IMR-90 (cell line): ENCODE measurements at regions not wholly inside any gene's neighbourhood (a gene's known extent, or its start where the extent isn't known, plus 50 kb on each side); places are given as distances from the start of the nearest gene placed in this dataset.

Experiments used
- ATAC-seq: fragments of 200-7000 bp; cut with Tn5 transposase; 2 replicates; pipeline ENCODE4 v1.9.1; 2020; ENCODE audit warnings: low read depth, mild to moderate bottlenecking, moderate library complexity
- BruUV-seq: library from RNA; stranded (reverse); fragments of 400-500 nt; replicated peaks from 2 replicates; lab custom pipeline; 2021; lab: Mats Ljungman, UMichigan
- CTCF ChIA-PET: fragments of 300-600 bp; formaldehyde crosslinking; extraction: SDS; loops from one replicate; lab custom pipeline; 2021; ENCODE audit warnings: antibody characterized with exemption; lab: Yijun Ruan, JAX
- POLR2A ChIA-PET: fragments of 300-600 bp; sonication (Branson Sonifier 250); formaldehyde crosslinking; loops from one replicate; lab custom pipeline; 2022; ENCODE audit warnings: antibody characterized with exemption; ENCODE audit not compliant: unreplicated experiment; lab: Charles Lee
- DNase-seq: peaks from one replicate; pipeline ENCODE4 v3.0.0; 2013
- H2AFZ ChIP-seq: replicated peaks from 2 replicates; pipeline ENCODE3; 2013; ENCODE audit warnings: low read length, mild to moderate bottlenecking; ENCODE audit not compliant: poor library complexity
- H2AK5ac ChIP-seq: 2 replicates; pipeline ENCODE4 v1.6.1; 2013; ENCODE audit warnings: low read depth, low read length, inconsistent platforms
- H2AK9ac ChIP-seq: replicated peaks from 2 replicates; pipeline ENCODE3; 2013; ENCODE audit warnings: mild to moderate bottlenecking, low read depth, low read length, moderate library complexity; ENCODE audit not compliant: poor library complexity
- H2BK120ac ChIP-seq: 2 replicates; pipeline ENCODE4 v1.6.1; 2013; ENCODE audit warnings: low read depth, low read length, inconsistent platforms
- H2BK15ac ChIP-seq: 3 replicates; pipeline ENCODE4 v1.6.1; 2013; ENCODE audit warnings: low read depth, low read length, inconsistent platforms
- H2BK20ac ChIP-seq: 2 replicates; pipeline ENCODE4 v1.6.1; 2013; ENCODE audit warnings: low read depth, mild to moderate bottlenecking, inconsistent platforms, low read length, moderate library complexity
- H2BK5ac ChIP-seq: 2 replicates; pipeline ENCODE4 v1.6.1; 2013; ENCODE audit warnings: mild to moderate bottlenecking, low read depth, low read length, inconsistent platforms; ENCODE audit not compliant: poor library complexity, severe bottlenecking
- H3K14ac ChIP-seq: replicated peaks from 2 replicates; pipeline ENCODE4 v1.6.1; 2013; ENCODE audit warnings: low read depth, low read length, inconsistent platforms
- H3K18ac ChIP-seq: 2 replicates; pipeline ENCODE4 v1.6.1; 2013; ENCODE audit warnings: low read depth, low read length, control low read depth
- H3K23ac ChIP-seq: 2 replicates; pipeline ENCODE4 v1.6.1; 2013; ENCODE audit warnings: low read depth, low read length, inconsistent platforms
- H3K27ac ChIP-seq: 2 replicates; pipeline ENCODE4 v1.5.1; 2013; ENCODE audit warnings: mild to moderate bottlenecking, control low read depth, low read length; ENCODE audit not compliant: insufficient read depth
- H3K27me3 ChIP-seq: 2 replicates; pipeline ENCODE4 v1.6.1; 2013; ENCODE audit warnings: low read length; ENCODE audit not compliant: control insufficient read depth, insufficient read depth
- H3K36me3 ChIP-seq: 2 replicates; pipeline ENCODE4 v1.6.1; 2013; ENCODE audit warnings: low read length, mixed read lengths; ENCODE audit not compliant: control insufficient read depth, insufficient read depth
- H3K4ac ChIP-seq: 2 replicates; pipeline ENCODE4 v1.6.1; 2013; ENCODE audit warnings: low read depth, low read length, inconsistent platforms
- H3K4me1 ChIP-seq: 2 replicates; pipeline ENCODE4 v1.6.1; 2013; ENCODE audit warnings: low read length, mixed read lengths; ENCODE audit not compliant: control insufficient read depth, insufficient read depth
- H3K4me2 ChIP-seq: 2 replicates; pipeline ENCODE4 v1.6.1; 2013; ENCODE audit warnings: low read depth, mild to moderate bottlenecking, control low read depth, low read length, moderate library complexity
- H3K4me3 ChIP-seq: 2 replicates; pipeline ENCODE4 v1.5.1; 2013; ENCODE audit warnings: low read depth, mild to moderate bottlenecking, control low read depth, low read length, moderate library complexity; ENCODE audit not compliant: insufficient read depth
- H3K56ac ChIP-seq: 2 replicates; pipeline ENCODE4 v1.6.1; 2013; ENCODE audit warnings: low read length, inconsistent platforms; ENCODE audit not compliant: insufficient read depth; ENCODE audit errors: extremely low read depth
- H3K79me1 ChIP-seq, 2 experiments: 2 replicates each; pipeline ENCODE4 v1.6.1; 2013; ENCODE audit warnings: low read length in 2 of 2, inconsistent platforms in 1 of 2, low read depth in 1 of 2
- H3K9ac ChIP-seq: 2 replicates; pipeline ENCODE4 v1.6.1; 2013; ENCODE audit warnings: low read depth, low read length, control low read depth
- H3K9me1 ChIP-seq: 2 replicates; pipeline ENCODE4 v1.6.1; 2013; ENCODE audit warnings: low read length, inconsistent platforms; ENCODE audit not compliant: insufficient read depth
- H3K9me3 ChIP-seq: 2 replicates; pipeline ENCODE4 v1.6.1; 2013; ENCODE audit warnings: low read length; ENCODE audit not compliant: control insufficient read depth, insufficient read depth
- H4K20me1 ChIP-seq: 2 replicates; pipeline ENCODE4 v1.6.1; 2013; ENCODE audit warnings: low read length, inconsistent platforms; ENCODE audit not compliant: insufficient read depth
- H4K5ac ChIP-seq: 2 replicates; pipeline ENCODE4 v1.6.1; 2013; ENCODE audit warnings: mild to moderate bottlenecking, low read depth, low read length, control low read depth
- H4K8ac ChIP-seq, 2 experiments: 2 replicates each; pipeline ENCODE4 v1.6.1; 2013; ENCODE audit warnings: low read depth in 2 of 2, low read length in 2 of 2, control low read depth in 1 of 2, inconsistent platforms in 1 of 2
- H4K91ac ChIP-seq: 2 replicates; pipeline ENCODE4 v1.6.1; 2013; ENCODE audit warnings: low read depth, low read length, inconsistent platforms; ENCODE audit not compliant: insufficient read depth
- BHLHE40 ChIP-seq: fragments of 150-350 bp; IDR thresholded peaks from 2 replicates; pipeline ENCODE4 v1.6.1; 2016; ENCODE audit warnings: mild to moderate bottlenecking, low read depth, low read length
- CEBPB ChIP-seq: IDR thresholded peaks from 2 replicates; pipeline ENCODE4 v1.6.1; 2012; ENCODE audit warnings: low read depth, low read length, improper control_type of control experiment
- CHD1 ChIP-seq: IDR thresholded peaks from 2 replicates; pipeline ENCODE4 v1.6.1; 2012; ENCODE audit warnings: low read depth, low read length, improper control_type of control experiment
- FOS ChIP-seq: fragments of 150-350 bp; IDR thresholded peaks from 2 replicates; pipeline ENCODE4 v1.6.1; 2016; ENCODE audit warnings: low read depth, low read length
- MAFK ChIP-seq: IDR thresholded peaks from 2 replicates; pipeline ENCODE4 v1.6.1; 2012; ENCODE audit warnings: low read depth, low read length, improper control_type of control experiment
- MAZ ChIP-seq: IDR thresholded peaks from 2 replicates; pipeline ENCODE4 v1.6.1; 2012; ENCODE audit warnings: low read depth, mild to moderate bottlenecking, low read length, improper control_type of control experiment, moderate library complexity, borderline replicate concordance
- MXI1 ChIP-seq: IDR thresholded peaks from 2 replicates; pipeline ENCODE4 v1.6.1; 2012; ENCODE audit warnings: low read depth, mild to moderate bottlenecking, low read length, moderate library complexity, borderline replicate concordance
- NFE2L2 ChIP-seq: fragments of 150-350 bp; IDR thresholded peaks from 2 replicates; pipeline ENCODE4 v1.6.1; 2016; ENCODE audit warnings: low read depth, mild to moderate bottlenecking, low read length
- POLR2A ChIP-seq: IDR thresholded peaks from 2 replicates; pipeline ENCODE4 v1.6.1; 2012; ENCODE audit warnings: mild to moderate bottlenecking, low read depth, low read length
- RAD21 ChIP-seq: IDR thresholded peaks from 2 replicates; pipeline ENCODE4 v1.6.1; 2012; ENCODE audit warnings: low read length, improper control_type of control experiment
- RCOR1 ChIP-seq: IDR thresholded peaks from 2 replicates; pipeline ENCODE4 v1.6.1; 2012; ENCODE audit warnings: mild to moderate bottlenecking, low read length, improper control_type of control experiment; ENCODE audit not compliant: insufficient replicate concordance
- RFX5 ChIP-seq: IDR thresholded peaks from 2 replicates; pipeline ENCODE4 v1.8.0; 2012; ENCODE audit warnings: low read depth, mild to moderate bottlenecking, low read length, moderate library complexity
- SMC3 ChIP-seq: fragments of 150-350 bp; IDR thresholded peaks from 2 replicates; pipeline ENCODE4 v1.6.1; 2016; ENCODE audit warnings: low read depth, mild to moderate bottlenecking, antibody characterized with exemption, low read length, moderate library complexity
- WGBS, 2 experiments: methylation state at CpG; one replicate each; pipeline versions ENCODE4 v1.1.5 to v1.1.7; 2013; ENCODE audit warnings: missing lambda C conversion rate in 2 of 2; ENCODE audit not compliant: insufficient read length in 1 of 2; ENCODE audit errors: extremely low coverage in 2 of 2; 5-methylcytosine and 5-hydroxymethylcytosine counted together
- dilution Hi-C: fragments of 300-500 bp; cut with HindIII; formaldehyde crosslinking; loops from one replicate; pipeline ENCODE4 v1.14.3; 2018; ENCODE audit warnings: low sequenced_read_pairs; ENCODE audit not compliant: unreplicated experiment
- in situ Hi-C: fragments of 300-500 bp; cut with MboI; formaldehyde crosslinking; loops from 3 replicates; pipeline ENCODE4 v1.14.3; 2019; ENCODE audit warnings: low sequenced_read_pairs, inconsistent platforms, mixed read lengths
- intact Hi-C: fragments of 100-400 bp; cut with micrococcal nuclease; formaldehyde crosslinking; loops from 2 replicates; pipeline ENCODE4 v1.10.0; 2022
- TF ChIP-seq, protein P1 (sequence below): conservative IDR thresholded peaks from 2 replicates; pipeline ENCODE4 v1.5.1; 2012; ENCODE audit warnings: mild to moderate bottlenecking, low read depth, low read length, improper control_type of control experiment
- TF ChIP-seq, protein P2 (sequence below): fragments of 150-350 bp; IDR thresholded peaks from 2 replicates; pipeline ENCODE4 v1.6.1; 2016; ENCODE audit warnings: low read depth, mild to moderate bottlenecking, low read length, moderate library complexity, borderline replicate concordance
- TF ChIP-seq, protein P3 (sequence below): fragments of 150-350 bp; IDR thresholded peaks from 2 replicates; pipeline ENCODE4 v1.6.1; 2017; ENCODE audit warnings: mild to moderate bottlenecking, antibody characterized with exemption, low read length, low read depth

DNA sequence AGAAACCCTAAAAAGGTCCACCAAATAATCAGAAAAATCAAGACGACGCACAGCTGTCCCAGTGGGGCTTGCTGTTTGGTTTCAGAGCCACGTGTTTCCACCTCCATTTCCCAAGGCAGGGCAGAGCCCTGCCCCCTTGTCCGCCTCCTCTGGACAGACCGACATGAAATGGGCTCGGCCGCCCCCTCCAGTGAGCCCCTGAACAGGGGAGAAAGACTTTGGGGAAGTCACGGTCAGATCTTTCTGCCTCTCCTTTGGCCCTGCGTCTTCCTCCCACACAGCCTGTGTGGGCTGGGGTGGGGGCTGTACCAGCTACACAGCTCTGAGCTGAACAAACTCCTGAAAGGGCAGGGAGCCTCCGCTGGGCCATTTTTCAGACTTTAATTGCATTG is 230.7 kb downstream of the ENGASE start:
- 20% methylated on average over 1 of the region's 10 CpGs; no CpG with 5 or more reads in 1 of the 2 experiments for WGBS, 2 experiments
- H2BK15ac ChIP-seq = no peak overlapping the region
- ChIA-PET POLR2A (no interaction called here), CTCF (no interaction called here)
- no peak for DNase-seq
- no peaks in the 10 kb centered on the region for H3K9me1 ChIP-seq
- no peak overlapping the region for H3K4me3 ChIP-seq
- ATAC-seq = no peak
- H3K27ac ChIP-seq = no peak overlapping the region
- no peak overlapping the region for H4K5ac ChIP-seq
- no peaks in the 10 kb centered on the region for H3K36me3 ChIP-seq
- no peak overlapping the region for H3K18ac ChIP-seq
- H3K56ac ChIP-seq = no peak overlapping the region
- H3K4me1 ChIP-seq = no peaks in the 10 kb centered on the region
- H4K8ac ChIP-seq = no peak overlapping the region
- no TSS peak for BruUV-seq
- no peak overlapping the region for H4K91ac ChIP-seq
- no peaks in the 10 kb centered on the region for H4K20me1 ChIP-seq
- no peak overlapping the region for H3K23ac ChIP-seq
- H2AK5ac ChIP-seq = no peak overlapping the region
- H3K27me3 ChIP-seq = peaks cover 11% of the 10 kb centered on the region
- intact Hi-C loops (no loop called here), in situ Hi-C loops (no loop called here), dilution Hi-C loops (no loop called here)
- no peak overlapping the region for H2BK120ac ChIP-seq
- no peak overlapping the region for H3K9ac ChIP-seq
- no peaks in the 10 kb centered on the region for H3K79me1 ChIP-seq
- H2AK9ac ChIP-seq = no peak overlapping the region
- no peak overlapping the region for H3K14ac ChIP-seq
- no peak overlapping the region for H2AFZ ChIP-seq
- H2BK20ac ChIP-seq = no peak overlapping the region
- H3K9me3 ChIP-seq = no peaks in the 10 kb centered on the region
- H3K4ac ChIP-seq = no peak overlapping the region
- H3K4me2 ChIP-seq = no peak overlapping the region
- TF ChIP-seq BHLHE40 (no peak), MAZ (no peak), SMC3 (no peak), POLR2A (no peak), NFE2L2 (no peak), MAFK (no peak), RCOR1 (no peak), MXI1 (no peak), FOS (no peak), CHD1 (no peak), RAD21 (no peak), CEBPB (no peak), RFX5 (no peak)
- TF ChIP-seq, protein P1, sequence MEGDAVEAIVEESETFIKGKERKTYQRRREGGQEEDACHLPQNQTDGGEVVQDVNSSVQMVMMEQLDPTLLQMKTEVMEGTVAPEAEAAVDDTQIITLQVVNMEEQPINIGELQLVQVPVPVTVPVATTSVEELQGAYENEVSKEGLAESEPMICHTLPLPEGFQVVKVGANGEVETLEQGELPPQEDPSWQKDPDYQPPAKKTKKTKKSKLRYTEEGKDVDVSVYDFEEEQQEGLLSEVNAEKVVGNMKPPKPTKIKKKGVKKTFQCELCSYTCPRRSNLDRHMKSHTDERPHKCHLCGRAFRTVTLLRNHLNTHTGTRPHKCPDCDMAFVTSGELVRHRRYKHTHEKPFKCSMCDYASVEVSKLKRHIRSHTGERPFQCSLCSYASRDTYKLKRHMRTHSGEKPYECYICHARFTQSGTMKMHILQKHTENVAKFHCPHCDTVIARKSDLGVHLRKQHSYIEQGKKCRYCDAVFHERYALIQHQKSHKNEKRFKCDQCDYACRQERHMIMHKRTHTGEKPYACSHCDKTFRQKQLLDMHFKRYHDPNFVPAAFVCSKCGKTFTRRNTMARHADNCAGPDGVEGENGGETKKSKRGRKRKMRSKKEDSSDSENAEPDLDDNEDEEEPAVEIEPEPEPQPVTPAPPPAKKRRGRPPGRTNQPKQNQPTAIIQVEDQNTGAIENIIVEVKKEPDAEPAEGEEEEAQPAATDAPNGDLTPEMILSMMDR = no peak
- TF ChIP-seq, protein P2, sequence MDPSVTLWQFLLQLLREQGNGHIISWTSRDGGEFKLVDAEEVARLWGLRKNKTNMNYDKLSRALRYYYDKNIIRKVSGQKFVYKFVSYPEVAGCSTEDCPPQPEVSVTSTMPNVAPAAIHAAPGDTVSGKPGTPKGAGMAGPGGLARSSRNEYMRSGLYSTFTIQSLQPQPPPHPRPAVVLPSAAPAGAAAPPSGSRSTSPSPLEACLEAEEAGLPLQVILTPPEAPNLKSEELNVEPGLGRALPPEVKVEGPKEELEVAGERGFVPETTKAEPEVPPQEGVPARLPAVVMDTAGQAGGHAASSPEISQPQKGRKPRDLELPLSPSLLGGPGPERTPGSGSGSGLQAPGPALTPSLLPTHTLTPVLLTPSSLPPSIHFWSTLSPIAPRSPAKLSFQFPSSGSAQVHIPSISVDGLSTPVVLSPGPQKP = no peak
- TF ChIP-seq, protein P3, sequence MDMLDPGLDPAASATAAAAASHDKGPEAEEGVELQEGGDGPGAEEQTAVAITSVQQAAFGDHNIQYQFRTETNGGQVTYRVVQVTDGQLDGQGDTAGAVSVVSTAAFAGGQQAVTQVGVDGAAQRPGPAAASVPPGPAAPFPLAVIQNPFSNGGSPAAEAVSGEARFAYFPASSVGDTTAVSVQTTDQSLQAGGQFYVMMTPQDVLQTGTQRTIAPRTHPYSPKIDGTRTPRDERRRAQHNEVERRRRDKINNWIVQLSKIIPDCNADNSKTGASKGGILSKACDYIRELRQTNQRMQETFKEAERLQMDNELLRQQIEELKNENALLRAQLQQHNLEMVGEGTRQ = no peak
- H2BK5ac ChIP-seq = no peak overlapping the region
